Dedifferentiated amniotic fluid mesenchymal stem cell (primary cell): ENCODE measurements at regions not wholly inside any gene's neighbourhood (a gene's known extent, or its start where the extent isn't known, plus 50 kb on each side); places are given as distances from the start of the nearest gene placed in this dataset.
"Not testable (repeated sequence)": the region's sequence is repeated elsewhere in the genome, so short reads cannot be mapped to it uniquely, and the experiment has no call there.

Experiments
- DNase-seq: peaks from one replicate; pipeline ENCODE4 v3.0.0-alpha.2; 2016; ENCODE audit errors: extremely low spot score

DNA sequence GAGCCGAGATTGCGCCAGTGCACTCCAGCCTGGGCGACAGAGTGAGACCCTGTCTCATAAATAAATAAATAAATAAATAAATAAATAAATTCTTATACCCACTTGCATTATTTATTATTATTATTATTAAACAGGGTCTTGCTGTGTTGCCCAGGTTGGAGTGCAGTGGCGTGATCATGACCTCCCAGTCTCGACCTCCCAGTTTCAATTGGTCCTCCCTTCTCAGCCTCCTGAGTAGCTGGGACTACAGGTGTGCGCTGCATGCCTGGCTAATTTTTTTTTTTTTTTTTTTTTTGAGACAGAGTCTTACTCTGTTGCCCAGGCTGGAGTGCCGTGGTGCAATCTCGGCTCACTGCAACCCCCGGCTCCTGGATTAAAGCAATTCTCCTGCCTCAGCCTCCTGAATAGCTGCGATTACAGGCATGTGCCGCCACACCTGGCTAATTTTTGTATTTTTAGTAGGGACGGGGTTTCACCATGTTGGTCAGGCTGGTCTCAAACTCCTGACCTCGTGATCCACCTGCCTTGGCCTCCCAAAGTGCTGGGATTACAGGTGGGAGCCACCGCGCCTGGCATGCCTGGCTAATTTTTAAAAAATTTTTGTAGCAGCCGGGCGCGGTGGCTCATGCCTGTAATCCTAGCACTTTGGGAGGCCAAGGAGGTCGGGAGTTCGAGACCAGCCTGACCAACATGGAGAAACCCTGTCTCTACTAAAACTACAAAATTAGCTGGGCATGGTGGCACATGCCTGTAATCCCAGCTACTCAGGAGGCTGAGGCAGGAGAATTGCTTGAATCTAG lies 150.2 kb downstream of the SEC14L1 start:
- not testable (repeated sequence) for DNase-seq

DNA sequence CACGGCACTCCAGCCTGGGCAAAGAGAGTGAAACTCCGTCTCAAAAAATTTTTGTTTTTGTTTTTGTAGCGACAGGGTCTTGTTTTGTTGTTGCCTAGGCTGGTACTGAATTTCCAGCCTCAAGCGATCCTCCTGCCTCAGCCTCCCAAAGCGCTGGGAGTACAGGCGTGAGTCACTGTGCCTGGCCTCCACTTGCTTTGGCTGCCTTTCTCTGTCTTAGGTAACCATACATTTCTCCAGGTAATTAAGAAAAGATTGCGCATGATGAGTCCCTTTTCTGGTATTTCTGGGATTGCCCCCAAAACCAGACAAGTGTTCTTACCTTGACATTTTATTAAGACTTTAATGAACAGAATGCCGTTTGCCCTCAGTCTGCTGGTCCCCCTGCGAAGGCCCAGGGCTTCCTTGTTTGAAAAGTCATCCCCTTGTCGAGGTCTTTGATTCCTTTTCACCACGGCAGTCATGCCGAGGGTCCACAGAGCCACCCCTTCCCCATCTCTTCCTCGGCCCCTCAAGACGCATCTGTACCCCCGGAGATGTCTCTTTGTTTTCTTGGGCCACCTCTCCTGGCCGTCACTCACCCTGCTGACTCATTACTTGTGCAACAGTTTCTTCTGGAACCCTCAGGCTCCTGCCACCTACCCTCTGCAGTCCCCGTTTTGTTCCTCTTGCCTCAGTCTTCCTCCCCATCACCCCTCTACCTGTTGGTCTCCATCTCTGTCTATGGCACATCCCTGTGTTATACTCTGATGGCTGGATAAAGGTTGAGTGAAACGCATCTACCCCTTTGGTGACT lies 151.0 kb downstream of the SEC14L1 start:
- no peak for DNase-seq

DNA sequence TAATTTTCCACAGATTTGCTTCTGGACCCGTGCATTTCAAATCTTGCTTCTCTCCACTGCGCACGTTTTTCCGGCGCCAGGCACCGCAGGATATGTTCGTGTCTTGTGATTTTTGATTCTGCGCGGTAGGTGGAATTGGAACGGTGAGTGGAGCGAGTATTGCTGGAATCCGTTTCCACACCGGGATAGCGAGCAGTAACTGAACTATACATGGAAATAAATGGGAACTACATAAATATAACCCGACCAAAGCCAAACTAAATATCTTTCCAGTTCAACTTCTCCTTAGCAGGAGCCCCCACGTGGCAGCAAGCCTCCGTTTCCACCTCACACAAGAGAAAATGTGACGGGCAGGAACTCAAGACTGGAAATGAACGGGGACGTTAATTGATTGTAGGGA lies 154.0 kb downstream of the SEC14L1 start:
- no peak for DNase-seq

- no peak for DNase-seq
Measured at GRCh38 chr17:77295241-77295853, 154.6 kb downstream of the SEC14L1 start.

GRCh38 chr17:77296769-77297409 lies 156.1 kb downstream of the SEC14L1 start:
- DNase-seq, result no peak

DNA sequence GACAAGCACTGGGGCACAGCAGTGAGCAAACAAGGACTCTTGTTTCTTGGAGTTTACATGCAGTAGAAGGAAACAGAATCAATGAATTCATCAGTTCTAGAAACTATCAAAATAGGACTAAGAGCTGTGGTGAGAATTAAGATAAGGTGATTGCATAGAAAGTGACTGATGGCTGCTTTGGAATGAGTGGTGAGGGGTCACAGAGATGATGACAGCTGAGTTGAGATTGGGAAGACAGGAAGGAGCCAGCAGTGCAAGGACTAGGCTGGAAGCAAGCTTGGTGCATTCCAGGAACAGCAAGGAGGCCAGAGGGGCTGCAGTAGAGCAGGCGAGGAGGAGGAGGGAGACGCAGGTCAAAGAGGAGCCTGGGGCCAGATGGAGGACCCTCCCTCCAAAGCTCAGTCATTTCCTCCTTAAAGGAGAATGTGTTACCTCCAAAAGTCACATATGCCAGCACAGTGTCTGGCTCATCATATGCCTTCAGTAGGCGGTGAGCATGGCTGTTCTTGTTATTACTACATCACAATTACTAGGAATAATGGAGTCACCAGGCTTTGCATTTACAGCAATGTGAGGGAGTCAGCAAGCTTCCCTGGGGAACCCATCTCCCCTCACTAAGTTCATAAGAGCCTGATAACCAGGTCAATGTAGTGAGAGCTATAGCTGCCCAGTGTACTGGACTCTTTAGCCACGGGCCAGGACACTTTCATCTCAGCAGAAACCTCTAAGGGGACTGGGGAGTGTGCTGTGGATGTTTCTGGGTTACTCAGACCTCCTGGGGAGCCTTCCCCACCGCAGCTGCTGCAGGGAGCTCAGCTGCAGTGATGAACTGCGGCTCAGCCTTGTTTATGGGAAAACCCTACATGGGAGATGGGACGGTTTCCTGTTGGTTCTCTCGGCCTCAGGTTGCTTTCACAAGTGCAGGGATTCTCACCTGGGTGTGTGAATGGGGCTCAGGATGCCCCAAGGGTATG lies 157.2 kb downstream of the SEC14L1 start:
- DNase-seq, result no peak

GRCh38 chr17:77298811-77299210 lies 158.0 kb downstream of the SEC14L1 start:
- DNase-seq, result no peak

DNA sequence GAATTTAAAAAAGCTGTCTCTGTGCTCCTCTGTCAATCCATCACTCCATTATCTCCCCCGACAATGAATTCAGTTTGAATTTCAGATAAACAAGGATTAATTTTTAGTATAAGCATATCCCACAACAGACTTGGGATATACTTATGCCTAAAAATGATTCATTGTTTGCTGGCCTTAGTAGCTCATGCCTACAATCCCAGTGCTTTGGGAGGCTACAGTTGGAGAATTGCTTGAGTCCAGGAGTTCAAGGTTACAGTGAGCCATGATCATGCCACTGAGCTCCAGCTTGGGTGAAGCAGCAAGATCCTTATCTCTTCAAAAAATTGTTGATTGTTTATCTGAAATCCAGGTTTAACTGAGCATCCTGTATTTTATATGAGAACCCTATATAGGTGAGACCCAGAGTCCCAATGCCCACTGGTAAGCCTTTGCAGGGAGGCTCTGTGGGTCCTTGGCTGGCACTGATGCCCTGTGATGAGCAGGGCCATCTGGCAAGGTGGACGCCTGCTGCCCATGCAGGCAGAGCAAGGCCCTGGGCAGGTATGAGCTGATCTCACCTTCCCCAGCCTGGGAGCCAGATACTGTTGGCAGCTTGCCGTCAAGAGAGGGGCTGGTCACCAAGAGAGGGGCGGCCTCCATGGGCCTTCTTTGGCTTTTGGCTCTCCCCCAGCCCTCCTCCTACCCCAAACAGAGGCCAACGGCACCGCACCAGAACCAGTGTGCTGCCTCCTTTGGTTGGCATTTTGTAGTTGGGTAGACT lies 158.7 kb downstream of the SEC14L1 start:
- no peak for DNase-seq

GRCh38 chr17:77300016-77300686 lies 159.4 kb downstream of the SEC14L1 start:
- DNase-seq, result no peak

DNA sequence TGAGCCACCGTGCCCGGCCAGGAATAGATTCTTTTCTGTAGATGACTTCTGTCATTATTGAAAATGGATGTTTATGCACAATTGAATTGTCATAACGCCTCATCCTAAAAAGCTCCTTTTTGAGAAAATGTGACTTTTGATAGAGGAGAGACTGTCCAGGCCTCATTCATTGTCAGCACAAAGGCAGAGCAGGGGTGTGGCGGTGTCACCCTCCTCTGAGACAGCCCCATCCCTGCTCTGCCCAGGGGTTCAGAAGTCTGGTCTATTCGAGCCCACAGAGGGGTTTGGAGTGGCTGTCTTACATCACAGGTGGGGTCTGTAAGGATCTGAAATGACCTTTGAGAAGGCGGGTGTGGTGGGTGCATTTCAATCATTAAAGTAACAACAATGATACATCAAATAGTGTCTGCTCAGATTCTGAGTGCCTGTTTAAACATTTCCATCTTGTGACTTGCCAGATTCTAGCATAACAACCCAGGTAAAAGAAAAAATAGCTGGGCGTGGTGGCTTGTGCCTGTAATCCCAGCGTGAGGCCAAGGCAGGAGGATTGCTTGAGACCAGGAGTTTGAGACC lies 161.0 kb downstream of the SEC14L1 start:
- no peak for DNase-seq

DNA sequence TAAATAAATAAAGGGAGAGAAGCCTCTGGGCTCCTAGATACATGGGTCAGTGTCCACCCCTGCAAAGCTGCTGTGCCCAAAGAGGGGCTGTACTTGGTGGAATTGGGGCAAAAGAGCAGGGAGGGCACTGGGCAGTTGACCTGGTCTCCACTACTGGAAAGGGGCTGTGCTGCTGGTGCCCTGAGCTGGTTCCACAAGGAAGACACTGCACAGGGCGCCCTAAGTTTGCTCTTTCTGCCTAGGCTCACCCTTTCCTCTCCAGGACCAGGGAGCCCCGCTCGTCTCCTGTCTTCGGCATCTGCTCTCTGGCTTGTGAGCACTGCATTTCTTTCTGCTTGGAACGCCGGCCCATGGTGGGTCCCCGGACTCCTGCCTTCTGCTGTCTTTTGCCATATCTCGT lies 161.9 kb downstream of the SEC14L1 start:
- DNase-seq, result no peak

GRCh38 chr17:77303620-77304019 lies 162.9 kb downstream of the SEC14L1 start:
- DNase-seq, result no peak

- DNase-seq, result no peak
Measured at GRCh38 chr17:77304051-77304745, 163.4 kb downstream of the SEC14L1 start.

GRCh38 chr17:77304746-77305473 lies 164.1 kb downstream of the SEC14L1 start:
- no peak for DNase-seq

DNA sequence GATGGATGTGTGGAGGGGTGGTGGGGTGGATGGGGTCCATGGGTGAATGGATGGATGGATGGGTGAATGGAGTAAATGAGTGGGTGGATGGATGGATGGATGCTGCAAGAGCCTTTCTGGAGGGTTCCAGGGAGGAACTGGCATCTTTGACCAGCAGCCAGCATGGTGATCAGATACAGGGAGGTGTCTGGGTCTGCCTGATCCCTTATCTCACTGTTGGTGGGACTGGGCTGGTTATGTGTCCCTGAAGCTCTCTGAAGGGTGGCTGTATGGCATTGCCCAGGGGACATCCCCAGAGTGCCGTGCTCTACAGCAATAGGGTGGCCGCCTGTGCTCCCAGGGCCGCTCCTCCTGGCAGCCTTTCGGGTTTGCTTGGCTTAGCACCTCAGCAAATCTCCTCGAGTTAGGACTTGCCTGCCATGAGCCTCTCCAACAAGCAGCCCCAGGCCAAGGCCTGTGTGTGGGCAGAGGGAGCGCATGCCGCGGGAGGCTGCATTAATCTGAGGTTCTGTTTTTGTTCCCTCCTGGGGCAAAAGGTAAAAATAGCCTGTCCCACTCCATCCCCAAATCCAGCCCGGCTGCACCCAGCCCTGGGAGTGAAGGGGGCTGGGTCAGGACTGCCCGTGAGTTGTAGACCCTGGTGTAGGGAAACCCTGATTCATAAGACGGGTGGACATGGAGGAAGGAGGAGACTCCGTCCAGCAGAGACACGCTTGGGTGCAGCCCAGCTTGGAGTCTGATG lies 165.4 kb downstream of the SEC14L1 start:
- DNase-seq, result no peak

DNA sequence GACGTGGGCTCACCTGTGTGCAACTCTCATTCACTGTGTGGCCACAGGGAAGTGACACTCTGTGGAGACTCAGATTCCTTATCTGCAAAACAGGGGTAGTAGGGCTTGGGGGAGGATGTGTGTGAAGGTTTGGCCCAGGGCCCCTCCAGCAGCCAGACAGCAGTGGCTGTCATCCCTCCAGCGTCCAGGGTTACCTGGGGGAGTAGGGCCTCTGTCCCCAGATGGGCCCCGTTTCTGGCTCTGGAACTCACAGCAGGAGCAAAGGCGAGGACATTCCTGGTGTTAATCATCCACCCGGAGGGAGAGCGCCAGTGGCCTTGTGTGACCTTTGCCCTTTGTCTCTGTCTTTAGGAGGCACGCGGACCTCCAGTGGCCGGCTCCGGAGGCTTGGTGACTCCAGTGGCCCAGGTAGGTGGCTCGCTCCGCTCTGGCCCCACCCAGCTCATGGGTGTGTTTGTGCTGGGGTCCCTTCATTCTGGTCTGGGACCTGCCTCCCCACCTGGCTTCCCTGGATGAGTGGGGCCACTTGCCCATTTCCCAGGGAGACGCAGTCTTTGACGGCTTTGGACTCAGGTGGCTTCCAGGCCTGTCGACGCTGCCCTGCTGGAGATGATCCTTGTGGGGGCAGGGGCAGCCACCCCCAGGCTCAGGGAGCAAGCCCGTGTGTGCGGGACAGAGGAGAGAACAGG lies 166.2 kb downstream of the SEC14L1 start:
- DNase-seq, result no peak
